ENCODE measurements at regions not wholly inside any gene's neighbourhood (a gene's known extent, or its start where the extent isn't known, plus 50 kb on each side); places are given as distances from the start of the nearest gene placed in this dataset.

- TF ChIP-seq POLR2AphosphoS5 (IDR thresholded peaks at IDR 0.05; ENCODE audit: low read depth, low read length) (no peak), CTCF (IDR thresholded peaks at IDR 0.05) (no peak), GATA2 (CRISPR knock-in tag; IDR thresholded peaks at IDR 0.05) (no peak)
These were observed 163.5 kb downstream of the HINT1 start for GRCh38 chr5:131001507-131001906.
